ENCODE measurements at regions not wholly inside any gene's neighbourhood (a gene's known extent, or its start where the extent isn't known, plus 50 kb on each side); places are given as distances from the start of the nearest gene placed in this dataset.
A peak's percentile ranks its signal among the peaks of the same experiment; 100 is the strongest.
"Not testable (repeated sequence)": the region's sequence is repeated elsewhere in the genome, so short reads cannot be mapped to it uniquely, and the experiment has no call there.

GRCh38 chr1:182163821-182164223 is 102.3 kb upstream of the ZNF648 start:
- ATAC-seq, result peak in 2 of 4 donors; percentile 30 to 39
- H3K4me1 ChIP-seq, result no peaks in the 10 kb centered on the region
- H3K9me3 ChIP-seq, result peaks cover 0 to 3% (median 0%) of the 10 kb centered on the region in 4 donors
- no peak overlapping the region for H3K4me3 ChIP-seq
- FAIRE-seq, result no peak
- WGBS, 2 donors, result 83 to 90% methylated on average over 5 of the region's 5 CpGs
- DNase-seq, result no peak
- no peak overlapping the region for H3K27ac ChIP-seq
- TF ChIP-seq, protein P1, sequence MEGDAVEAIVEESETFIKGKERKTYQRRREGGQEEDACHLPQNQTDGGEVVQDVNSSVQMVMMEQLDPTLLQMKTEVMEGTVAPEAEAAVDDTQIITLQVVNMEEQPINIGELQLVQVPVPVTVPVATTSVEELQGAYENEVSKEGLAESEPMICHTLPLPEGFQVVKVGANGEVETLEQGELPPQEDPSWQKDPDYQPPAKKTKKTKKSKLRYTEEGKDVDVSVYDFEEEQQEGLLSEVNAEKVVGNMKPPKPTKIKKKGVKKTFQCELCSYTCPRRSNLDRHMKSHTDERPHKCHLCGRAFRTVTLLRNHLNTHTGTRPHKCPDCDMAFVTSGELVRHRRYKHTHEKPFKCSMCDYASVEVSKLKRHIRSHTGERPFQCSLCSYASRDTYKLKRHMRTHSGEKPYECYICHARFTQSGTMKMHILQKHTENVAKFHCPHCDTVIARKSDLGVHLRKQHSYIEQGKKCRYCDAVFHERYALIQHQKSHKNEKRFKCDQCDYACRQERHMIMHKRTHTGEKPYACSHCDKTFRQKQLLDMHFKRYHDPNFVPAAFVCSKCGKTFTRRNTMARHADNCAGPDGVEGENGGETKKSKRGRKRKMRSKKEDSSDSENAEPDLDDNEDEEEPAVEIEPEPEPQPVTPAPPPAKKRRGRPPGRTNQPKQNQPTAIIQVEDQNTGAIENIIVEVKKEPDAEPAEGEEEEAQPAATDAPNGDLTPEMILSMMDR (IDR thresholded peaks at IDR 0.05), result no peak
- intact Hi-C loops (cut with DNase I), result no loop called here
- H3K27me3 ChIP-seq, result no peaks in the 10 kb centered on the region
- no peaks in the 10 kb centered on the region for H3K36me3 ChIP-seq

- ATAC-seq (no peak), DNase-seq (no peak), FAIRE-seq (no peak)
- H3K27me3 ChIP-seq, result no peaks in the 10 kb centered on the region
- TF ChIP-seq, protein P1 (IDR thresholded peaks at IDR 0.05), result no peak
- intact Hi-C loops (cut with DNase I), result no loop called here
- peaks cover 0 to 3% (median 0%) of the 10 kb centered on the region in 4 donors for H3K9me3 ChIP-seq
- H3K4me1 ChIP-seq, result no peaks in the 10 kb centered on the region
- H3K36me3 ChIP-seq, result no peaks in the 10 kb centered on the region
- H3K27ac ChIP-seq, result no peak overlapping the region
- no peak overlapping the region for H3K4me3 ChIP-seq
These were observed 97.9 kb upstream of the ZNF648 start for GRCh38 chr1:182159443-182159842.

GRCh38 chr1:182157187-182157586 is 95.7 kb upstream of the ZNF648 start:
- intact Hi-C loops (cut with DNase I), result no loop called here
- 71 to 78% methylated on average over 2 of the region's 2 CpGs for WGBS, 2 donors
- H3K36me3 ChIP-seq, result no peaks in the 10 kb centered on the region
- peaks cover 0 to 3% (median 0%) of the 10 kb centered on the region in 4 donors for H3K9me3 ChIP-seq
- no peak for FAIRE-seq
- DNase-seq, result no peak
- no peak overlapping the region for H3K27ac ChIP-seq
- no peak for ATAC-seq
- no peaks in the 10 kb centered on the region for H3K27me3 ChIP-seq
- H3K4me1 ChIP-seq, result no peaks in the 10 kb centered on the region
- H3K4me3 ChIP-seq, result no peak overlapping the region
- TF ChIP-seq, protein P1 (IDR thresholded peaks at IDR 0.05), result no peak

DNA sequence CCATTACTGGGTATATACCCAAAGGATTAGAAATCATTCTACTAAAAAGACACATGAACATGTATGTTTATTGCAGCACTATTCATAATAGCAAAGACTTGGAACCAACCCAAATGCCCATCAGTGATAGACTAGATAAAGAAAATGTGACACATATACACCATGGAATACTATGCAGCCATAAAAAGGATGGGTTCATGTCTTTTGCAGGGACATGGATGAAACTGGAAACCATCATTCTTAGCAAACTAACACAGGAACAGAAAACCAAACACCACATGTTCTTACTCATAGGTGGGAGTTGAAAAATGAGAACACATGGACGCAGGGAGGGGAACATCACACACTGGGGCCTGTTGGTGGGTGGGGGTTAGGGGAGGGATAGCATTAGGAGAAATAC is 92.9 kb upstream of the ZNF648 start:
- WGBS, 2 donors, result 97 to 100% methylated on average over 1 of the region's 1 CpG
- H3K27me3 ChIP-seq; H3K4me1 ChIP-seq; intact Hi-C loops (cut with DNase I); ATAC-seq; H3K9me3 ChIP-seq; H3K36me3 ChIP-seq; H3K27ac ChIP-seq; FAIRE-seq; H3K4me3 ChIP-seq; DNase-seq: not testable (repeated sequence)

- peak overlapping the region in 2 of 4 donors; percentile 41 to 59 for H3K27ac ChIP-seq
- 82 to 85% methylated on average over 6 of the region's 6 CpGs for WGBS, 2 donors
- ATAC-seq (peak in 3 of 4 donors; percentile 16 to 59 (median 31)), DNase-seq (peak in 1 of 6 donors; percentile 47), FAIRE-seq (no peak)
- no peaks in the 10 kb centered on the region for H3K9me3 ChIP-seq
- H3K36me3 ChIP-seq, result no peaks in the 10 kb centered on the region
- TF ChIP-seq, protein P1 (IDR thresholded peaks at IDR 0.05), result no peak
- H3K27me3 ChIP-seq, result no peaks in the 10 kb centered on the region
- H3K4me3 ChIP-seq, result no peak overlapping the region
- intact Hi-C loops (cut with DNase I), result loop anchor here in 2 of 3 donors (10.0 kb wide), 2 partner anchors 65 to 155 kb away; no protein-coding TSS in a partner anchor
- H3K4me1 ChIP-seq, result peaks cover 20 to 24% (median 23%) of the 10 kb centered on the region in 3 donors
These were observed 88.0 kb upstream of the ZNF648 start for GRCh38 chr1:182149411-182149965.
